ENCODE measurements at regions not wholly inside any gene's neighbourhood (a gene's known extent, or its start where the extent isn't known, plus 50 kb on each side); places are given as distances from the start of the nearest gene placed in this dataset.

GRCh38 chr15:66836231-66837030 lies 134.4 kb downstream of the SMAD6 start:
- Histone ChIP-seq H3K4me3 (no peak overlapping the region), H3K36me3 (no peaks in the 10 kb centered on the region), H3K27ac (no peak overlapping the region), H3K27me3 (no peaks in the 10 kb centered on the region), H3K4me1 (peaks cover 0 to 49% of the 10 kb centered on the region in 2 donors), H3K9me3 (no peaks in the 10 kb centered on the region)
- DNase-seq = no peak
- intact Hi-C loops (cut with DNase I) = no loop called here
- TF ChIP-seq CTCF (IDR thresholded peaks at IDR 0.05) = no peak
- ATAC-seq = no peak

- no peak for ATAC-seq
- Histone ChIP-seq H3K9me3 (no peaks in the 10 kb centered on the region), H3K36me3 (no peaks in the 10 kb centered on the region), H3K4me3 (no peak overlapping the region), H3K4me1 (peaks cover 10 to 51% of the 10 kb centered on the region in 2 donors), H3K27me3 (no peaks in the 10 kb centered on the region), H3K27ac (no peak overlapping the region)
- no peak for DNase-seq
- no peak for TF ChIP-seq CTCF (IDR thresholded peaks at IDR 0.05)
- intact Hi-C loops (cut with DNase I) = no loop called here
These were observed 136.2 kb downstream of the SMAD6 start for GRCh38 chr15:66838202-66838601.

- TF ChIP-seq CTCF (IDR thresholded peaks at IDR 0.05) = peak; percentile 42 to 60
- Histone ChIP-seq H3K27me3 (no peaks in the 10 kb centered on the region), H3K36me3 (no peaks in the 10 kb centered on the region), H3K9me3 (no peaks in the 10 kb centered on the region), H3K4me1 (peaks cover 12 to 54% of the 10 kb centered on the region in 2 donors), H3K4me3 (no peak overlapping the region), H3K27ac (no peak overlapping the region)
- intact Hi-C loops (cut with DNase I) = no loop called here
- no peak for ATAC-seq
- peak in 1 of 4 donors; percentile 44 for DNase-seq
These were observed 136.7 kb downstream of the SMAD6 start for GRCh38 chr15:66838671-66839239.

GRCh38 chr15:66839506-66840112 lies 137.6 kb downstream of the SMAD6 start:
- no peaks in the 10 kb centered on the region for H3K27me3 ChIP-seq
- peak in 1 of 4 donors; percentile 26 for DNase-seq
- intact Hi-C loops (cut with DNase I) = loop anchor here in 1 of 2 donors (10.0 kb wide), 1 partner anchor 55 kb away; no protein-coding TSS in a partner anchor
- H3K4me3 ChIP-seq = no peak overlapping the region
- TF ChIP-seq CTCF (IDR thresholded peaks at IDR 0.05) = no peak
- H3K9me3 ChIP-seq = no peaks in the 10 kb centered on the region
- peaks cover 12 to 51% of the 10 kb centered on the region in 2 donors for H3K4me1 ChIP-seq
- H3K27ac ChIP-seq = no peak overlapping the region
- no peaks in the 10 kb centered on the region for H3K36me3 ChIP-seq
- ATAC-seq = no peak
